H1 (cell line): ENCODE measurements at regions not wholly inside any gene's neighbourhood (a gene's known extent, or its start where the extent isn't known, plus 50 kb on each side); places are given as distances from the start of the nearest gene placed in this dataset.
"Not testable (repeated sequence)": the region's sequence is repeated elsewhere in the genome, so short reads cannot be mapped to it uniquely, and the experiment has no call there.

Experiments
- CTCF ChIA-PET: fragments of 300-600 bp; sonication (Branson Sonifier 250); formaldehyde crosslinking; loops from one replicate; lab custom pipeline; 2021; ENCODE audit not compliant: partially characterized antibody; lab: Charles Lee
- POLR2A ChIA-PET: fragments of 300-600 bp; sonication (Branson Sonifier 250); formaldehyde crosslinking; loops from one replicate; lab custom pipeline; 2021; ENCODE audit warnings: inconsistent platforms; ENCODE audit not compliant: partially characterized antibody; lab: Charles Lee
- DNase-seq, 2 experiments: peaks; one replicate each; pipeline versions ENCODE4 v3.0.0 to v3.0.0-alpha.2; 2010 to 2022; ENCODE audit warnings: low spot score in 2 of 2, low read depth in 1 of 2, mixed read lengths in 1 of 2
- FAIRE-seq: peaks from 2 replicates; lab custom pipeline; 2011; peaks lifted over from hg19 to GRCh38; lab: Jason Lieb, UNC
- H2AFZ ChIP-seq: 2 replicates; pipeline ENCODE4 v1.8.1; 2012; ENCODE audit warnings: low read length, inconsistent platforms
- H2AK5ac ChIP-seq: 2 replicates; pipeline ENCODE4 v1.6.1; 2013; ENCODE audit warnings: low read depth, low read length
- H2BK120ac ChIP-seq: replicated peaks from 2 replicates; pipeline ENCODE3; 2013; ENCODE audit warnings: low read depth, low read length, inconsistent platforms
- H2BK12ac ChIP-seq: 2 replicates; pipeline ENCODE4 v1.6.1; 2013; ENCODE audit warnings: low read depth, low read length
- H2BK15ac ChIP-seq: 2 replicates; pipeline ENCODE4 v1.6.1; 2013; ENCODE audit warnings: low read length
- H2BK20ac ChIP-seq: 2 replicates; pipeline ENCODE4 v1.6.1; 2013; ENCODE audit warnings: low read length
- H2BK5ac ChIP-seq: 2 replicates; pipeline ENCODE4 v1.6.1; 2013; ENCODE audit warnings: low read depth, low read length
- H3K14ac ChIP-seq: 2 replicates; pipeline ENCODE4 v1.6.1; 2013; ENCODE audit warnings: inconsistent platforms; ENCODE audit not compliant: insufficient read length
- H3K18ac ChIP-seq: 2 replicates; pipeline ENCODE4 v1.6.1; 2013; ENCODE audit warnings: low read length; ENCODE audit errors: extremely low read depth
- H3K23ac ChIP-seq: 2 replicates; pipeline ENCODE4 v1.6.1; 2013; ENCODE audit warnings: inconsistent platforms; ENCODE audit not compliant: insufficient read length
- H3K23me2 ChIP-seq: 2 replicates; pipeline ENCODE4 v1.6.1; 2013; ENCODE audit warnings: low read depth, low read length
- H3K27ac ChIP-seq: 2 replicates; pipeline ENCODE4 v1.6.1; 2011; ENCODE audit warnings: low read depth, low read length, inconsistent platforms
- H3K27me3 ChIP-seq, 4 experiments: replicated peaks in 1 of 4; 1 replicate in 1 of 4; 2 replicates in 3 of 4; pipeline versions ENCODE4 v1.6.1 to v1.8.1; 2011 to 2013; ENCODE audit warnings: low read length in 3 of 4, mild to moderate bottlenecking in 3 of 4, inconsistent platforms in 2 of 4, mixed read lengths in 2 of 4, moderate library complexity in 1 of 4; ENCODE audit not compliant: control insufficient read depth in 3 of 4, insufficient read depth in 3 of 4; ENCODE audit errors: extremely low read depth in 1 of 4
- H3K36me3 ChIP-seq, 4 experiments: 2 replicates each; pipeline versions ENCODE4 v1.6.1 to v1.8.1; 2011 to 2013; ENCODE audit warnings: mild to moderate bottlenecking in 4 of 4, low read length in 3 of 4, moderate library complexity in 2 of 4, control low read depth in 1 of 4, inconsistent platforms in 1 of 4; ENCODE audit not compliant: insufficient read depth in 4 of 4, control insufficient read depth in 2 of 4
- H3K4ac ChIP-seq: replicated peaks from 2 replicates; pipeline ENCODE3; 2013; ENCODE audit warnings: low read length, low read depth, mixed read lengths, inconsistent platforms; ENCODE audit not compliant: insufficient read length
- H3K4me1 ChIP-seq, 4 experiments: replicated peaks in 1 of 4; 1 replicate in 1 of 4; 2 replicates in 3 of 4; pipeline versions ENCODE4 v1.6.1 to v1.8.1; 2011 to 2013; ENCODE audit warnings: low read length in 3 of 4, inconsistent platforms in 2 of 4, mixed read lengths in 1 of 4; ENCODE audit not compliant: insufficient read depth in 4 of 4, control insufficient read depth in 3 of 4
- H3K4me2 ChIP-seq, 2 experiments: 2 replicates each; pipeline versions ENCODE4 v1.6.1 to v1.8.1; 2011 to 2013; ENCODE audit warnings: low read depth in 2 of 2, low read length in 2 of 2, control low read depth in 1 of 2, inconsistent platforms in 1 of 2, mild to moderate bottlenecking in 1 of 2; ENCODE audit not compliant: insufficient read depth in 1 of 2
- H3K4me3 ChIP-seq, 4 experiments: fragments of 200-600, 300-600 bp in 1 of 4; sonication (generic), shearing (Covaris generic), sonication (Bioruptor Twin) in 1 of 4; 2 replicates each; pipeline versions ENCODE4 v1.5.1 to v1.8.1; 2011 to 2016; ENCODE audit warnings: low read length in 4 of 4, low read depth in 3 of 4, control low read depth in 2 of 4, inconsistent platforms in 2 of 4, mild to moderate bottlenecking in 2 of 4, mixed read lengths in 1 of 4, moderate library complexity in 1 of 4; ENCODE audit not compliant: insufficient read depth in 2 of 4; ENCODE audit errors: extremely low read depth in 1 of 4
- H3K56ac ChIP-seq: replicated peaks from 2 replicates; pipeline ENCODE3; 2013; ENCODE audit warnings: low read depth, mild to moderate bottlenecking, mixed read lengths, low read length, inconsistent platforms; ENCODE audit not compliant: insufficient read length
- H3K79me1 ChIP-seq: 2 replicates; pipeline ENCODE4 v1.6.1; 2013; ENCODE audit warnings: low read depth, low read length, control low read depth
- H3K79me2 ChIP-seq, 2 experiments: 2 replicates each; pipeline versions ENCODE4 v1.6.1 to v1.8.1; 2012 to 2013; ENCODE audit warnings: low read length in 2 of 2, mild to moderate bottlenecking in 2 of 2, inconsistent platforms in 1 of 2; ENCODE audit not compliant: insufficient read depth in 2 of 2, control insufficient read depth in 1 of 2
- H3K9ac ChIP-seq, 4 experiments: replicated peaks in 1 of 4; 1 replicate in 1 of 4; 2 replicates in 3 of 4; pipeline versions ENCODE4 v1.6.1 to v1.8.1; 2011 to 2013; ENCODE audit warnings: low read depth in 3 of 4, low read length in 3 of 4, control low read depth in 2 of 4, mild to moderate bottlenecking in 2 of 4, moderate library complexity in 2 of 4, inconsistent platforms in 1 of 4; ENCODE audit errors: extremely low read depth in 1 of 4
- H3K9me3 ChIP-seq, 2 experiments: 2 replicates each; pipeline versions ENCODE4 v1.6.1 to v1.8.1; 2012 to 2013; ENCODE audit warnings: mild to moderate bottlenecking in 2 of 2, moderate library complexity in 2 of 2, control low read depth in 1 of 2, inconsistent platforms in 1 of 2, low read depth in 1 of 2, low read length in 1 of 2, mixed read lengths in 1 of 2; ENCODE audit not compliant: insufficient read depth in 2 of 2
- H4K20me1 ChIP-seq, 2 experiments: replicated peaks in 1 of 2; 2 replicates each; pipeline versions ENCODE3 to v1.8.1; 2011 to 2013; ENCODE audit warnings: inconsistent platforms in 2 of 2, low read length in 2 of 2, mild to moderate bottlenecking in 1 of 2; ENCODE audit not compliant: insufficient read depth in 2 of 2, control insufficient read depth in 1 of 2
- H4K5ac ChIP-seq: 2 replicates; pipeline ENCODE4 v1.6.1; 2013; ENCODE audit warnings: low read length, low read depth, mixed read lengths, inconsistent platforms; ENCODE audit not compliant: insufficient read length
- H4K8ac ChIP-seq: 2 replicates; pipeline ENCODE4 v1.8.0; 2013; ENCODE audit warnings: mild to moderate bottlenecking, moderate library complexity, low read length, inconsistent platforms; ENCODE audit not compliant: insufficient read depth; ENCODE audit errors: extremely low read depth
- H4K91ac ChIP-seq: replicated peaks from 2 replicates; pipeline ENCODE3; 2013; ENCODE audit warnings: low read length, mixed read lengths, inconsistent platforms; ENCODE audit not compliant: insufficient read length
- WGBS, 2 experiments: shearing (Covaris generic) in 1 of 2; methylation state at CpG; one replicate each; pipeline versions ENCODE4 v1.1.6 to v1.1.7; 2013 to 2015; ENCODE audit warnings: low lambda C conversion rate in 2 of 2, mixed read lengths in 2 of 2, inconsistent platforms in 1 of 2, low coverage in 1 of 2, missing lambda C conversion rate in 1 of 2; ENCODE audit not compliant: insufficient replicate concordance in 2 of 2, insufficient coverage in 1 of 2, insufficient read length in 1 of 2; ENCODE audit errors: extremely low coverage in 1 of 2, missing lambda C conversion rate in 1 of 2; 5-methylcytosine and 5-hydroxymethylcytosine counted together

DNA sequence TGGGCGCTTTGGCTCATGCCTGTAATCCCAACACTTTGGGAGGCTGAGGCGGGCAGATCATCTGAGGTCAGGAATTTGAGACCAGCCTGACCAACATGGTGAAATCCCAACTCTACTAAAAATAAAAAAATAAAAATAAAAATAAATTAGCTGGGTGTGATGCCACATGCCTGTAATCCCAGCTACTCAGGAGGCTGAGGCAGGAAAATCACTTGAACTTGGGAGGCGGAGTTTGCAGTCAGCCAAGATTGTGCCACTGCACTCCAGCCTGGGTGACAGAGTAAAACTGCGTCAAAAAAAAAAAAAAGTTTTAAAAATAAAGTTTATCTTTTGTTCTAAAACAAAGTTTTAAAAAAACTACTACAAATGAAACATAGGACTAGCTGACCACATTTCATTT, 69.8 kb upstream of the ERCC4 start:
- H3K56ac ChIP-seq, H3K27me3 ChIP-seq, H2BK5ac ChIP-seq, H2BK15ac ChIP-seq, DNase-seq, H3K14ac ChIP-seq, H3K4me2 ChIP-seq, H3K36me3 ChIP-seq, H3K9me3 ChIP-seq, H3K18ac ChIP-seq, H4K91ac ChIP-seq, H2BK20ac ChIP-seq, H4K20me1 ChIP-seq, H3K27ac ChIP-seq, H4K8ac ChIP-seq, H3K79me2 ChIP-seq, H2BK120ac ChIP-seq, H3K4me1 ChIP-seq, FAIRE-seq, H3K23me2 ChIP-seq, POLR2A ChIA-PET, H3K23ac ChIP-seq, H2AK5ac ChIP-seq, H3K4me3 ChIP-seq, H4K5ac ChIP-seq, H2BK12ac ChIP-seq, H3K79me1 ChIP-seq, H2AFZ ChIP-seq, H3K9ac ChIP-seq, H3K4ac ChIP-seq: not testable (repeated sequence)
- CTCF ChIA-PET = interaction anchor here (1.0 to 5.3 kb wide), 2 partner anchors 11 to 16 kb away, joined by 3 to 31 read pairs; no protein-coding TSS in a partner anchor
- WGBS, 2 experiments = 95% methylated on average over 3 of the region's 4 CpGs; no CpG with 5 or more reads in 1 of the 2 experiments
